Activated CD4-positive, alpha-beta memory T cell treated with anti-CD3 and anti-CD28 coated beads for 36 hours (primary cell): ENCODE measurements at regions not wholly inside any gene's neighbourhood (a gene's known extent, or its start where the extent isn't known, plus 50 kb on each side); places are given as distances from the start of the nearest gene placed in this dataset.
"Not testable (repeated sequence)": the region's sequence is repeated elsewhere in the genome, so short reads cannot be mapped to it uniquely, and the experiment has no call there.

Experiments
- CTCF ChIA-PET: fragments of 350-600 bp; sonication (Branson Sonifier 250); formaldehyde crosslinking; loops from one replicate; lab custom pipeline; 2021; ENCODE audit warnings: antibody characterized with exemption, inconsistent platforms; lab: Charles Lee
- POLR2A ChIA-PET: fragments of 350-600 bp; sonication (Branson Sonifier 250); formaldehyde crosslinking; loops from one replicate; lab custom pipeline; 2021; ENCODE audit warnings: antibody characterized with exemption; lab: Charles Lee
- DNase-seq: peaks from one replicate; pipeline ENCODE4 v3.0.0-alpha.2; 2020
- H3K27ac Mint-ChIP-seq: one replicate; pipeline ENCODE4 v1.8.0; 2021; ENCODE audit warnings: mixed read lengths
- H3K27me3 Mint-ChIP-seq: one replicate; pipeline ENCODE4 v1.8.0; 2021; ENCODE audit warnings: mixed read lengths
- H3K36me3 Mint-ChIP-seq: one replicate; pipeline ENCODE4 v1.8.0; 2021; ENCODE audit warnings: mixed read lengths
- H3K4me1 Mint-ChIP-seq: one replicate; pipeline ENCODE4 v1.8.0; 2021; ENCODE audit warnings: low read depth, mixed read lengths
- H3K4me3 Mint-ChIP-seq: one replicate; pipeline ENCODE4 v1.8.0; 2021; ENCODE audit warnings: mild to moderate bottlenecking, mixed read lengths
- H3K9me3 Mint-ChIP-seq: one replicate; pipeline ENCODE4 v1.8.0; 2021; ENCODE audit warnings: mixed read lengths
- intact Hi-C: fragments of 100-400 bp; cut with micrococcal nuclease; formaldehyde crosslinking; loops from one replicate; pipeline ENCODE4 v1.15.1; 2023

DNA sequence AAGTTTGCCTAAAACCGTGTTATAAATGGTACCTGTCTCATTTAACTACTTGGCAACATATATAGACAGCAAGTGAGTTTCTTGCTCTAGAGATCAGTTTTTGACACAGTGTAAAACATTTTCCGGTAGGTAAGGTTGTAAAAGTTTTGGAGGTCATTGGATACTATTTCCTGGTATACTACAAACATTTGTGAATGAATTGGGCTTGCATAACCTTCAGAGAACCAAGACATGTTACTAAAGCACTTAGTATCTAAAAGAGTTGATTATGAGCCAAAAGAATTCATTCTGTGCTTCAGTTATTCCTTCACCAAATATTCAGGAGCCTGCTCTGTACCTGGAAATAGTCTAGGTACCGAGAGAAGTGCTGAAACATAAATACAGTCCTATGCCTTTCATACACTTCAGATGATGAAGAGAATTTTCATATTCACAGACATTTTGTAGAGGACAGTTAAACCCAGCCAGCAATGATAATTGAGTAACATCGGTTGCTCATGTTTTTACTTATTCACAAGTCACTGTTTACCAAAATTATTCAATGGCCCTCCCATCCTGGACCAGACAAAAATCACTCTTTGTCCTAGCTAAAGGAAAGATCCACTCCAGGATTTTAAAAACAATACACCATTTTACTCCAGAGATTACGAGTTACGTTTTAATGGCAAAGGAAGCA, 319.4 kb upstream of the RBMS1 start:
- no peaks in the 10 kb centered on the region for H3K36me3 Mint-ChIP-seq
- ChIA-PET CTCF (no interaction called here), POLR2A (no interaction called here)
- no peak overlapping the region for H3K27ac Mint-ChIP-seq
- no peak overlapping the region for H3K4me3 Mint-ChIP-seq
- H3K27me3 Mint-ChIP-seq = peaks cover 4% of the 10 kb centered on the region
- no peak for DNase-seq
- no peaks in the 10 kb centered on the region for H3K4me1 Mint-ChIP-seq
- intact Hi-C loops = no loop called here
- H3K9me3 Mint-ChIP-seq = no peaks in the 10 kb centered on the region

DNA sequence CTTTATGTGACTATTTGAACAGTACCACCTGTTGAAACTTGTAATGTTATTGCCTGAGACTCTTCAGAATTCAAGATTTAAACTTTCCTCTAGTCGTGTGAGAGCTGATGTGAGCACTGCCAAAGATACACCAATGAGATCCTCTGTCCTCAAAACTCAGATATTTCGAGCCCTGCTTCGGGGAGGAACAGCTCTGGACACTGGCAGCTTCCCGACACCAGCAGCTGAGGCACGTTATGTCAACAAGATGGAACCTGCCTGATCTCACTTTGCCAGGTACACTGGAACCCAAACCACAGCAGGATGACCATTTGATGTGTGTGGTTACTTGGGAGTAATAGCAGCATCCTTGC, 319.9 kb upstream of the RBMS1 start:
- Mint-ChIP-seq H3K4me3 (no peak overlapping the region), H3K4me1 (no peaks in the 10 kb centered on the region)

GRCh38 chr2:160816916-160817499, 323.4 kb upstream of the RBMS1 start:
- DNase-seq = no peak
- Mint-ChIP-seq H3K9me3 (peaks cover 6% of the 10 kb centered on the region), H3K36me3 (no peaks in the 10 kb centered on the region), H3K27me3 (peaks cover 4% of the 10 kb centered on the region), H3K4me1 (no peaks in the 10 kb centered on the region), H3K27ac (no peak overlapping the region), H3K4me3 (no peak overlapping the region)
- intact Hi-C loops = no loop called here
- ChIA-PET CTCF (no interaction called here), POLR2A (no interaction called here)

More for the DNA sequence above, 319.9 kb upstream of the RBMS1 start:
- intact Hi-C loops = no loop called here
- peaks cover 4% of the 10 kb centered on the region for H3K27me3 Mint-ChIP-seq
- no peaks in the 10 kb centered on the region for H3K9me3 Mint-ChIP-seq
- H3K27ac Mint-ChIP-seq = no peak overlapping the region
- DNase-seq = no peak
- no peaks in the 10 kb centered on the region for H3K36me3 Mint-ChIP-seq
- ChIA-PET CTCF (no interaction called here), POLR2A (no interaction called here)

DNA sequence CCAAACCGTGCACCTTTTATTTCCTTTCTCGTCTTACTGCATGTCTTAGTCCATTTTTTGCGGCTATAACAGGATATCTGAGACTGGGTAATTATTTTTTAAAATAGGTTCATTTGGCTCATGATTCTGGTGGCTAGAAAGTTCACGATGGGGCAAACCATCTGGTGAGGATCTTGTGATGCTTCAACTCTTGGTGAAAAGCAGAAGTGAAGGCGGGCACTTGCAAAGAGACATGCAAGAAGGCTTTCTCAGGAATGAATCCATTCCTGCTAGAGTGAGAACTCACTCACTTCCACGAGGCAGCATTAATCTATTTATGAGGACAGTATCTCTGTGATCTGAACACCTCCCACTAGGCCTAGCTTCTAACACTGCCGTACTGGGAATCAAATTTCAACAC, 327.1 kb upstream of the RBMS1 start:
- no peaks in the 10 kb centered on the region for H3K4me1 Mint-ChIP-seq
- POLR2A ChIA-PET = no interaction called here
- H3K36me3 Mint-ChIP-seq = peaks cover 7% of the 10 kb centered on the region
- DNase-seq = no peak
- H3K27me3 Mint-ChIP-seq = peaks cover 1% of the 10 kb centered on the region
- CTCF ChIA-PET = no interaction called here
- H3K4me3 Mint-ChIP-seq = no peak overlapping the region
- intact Hi-C loops = no loop called here
- peaks cover 31% of the 10 kb centered on the region for H3K9me3 Mint-ChIP-seq
- no peak overlapping the region for H3K27ac Mint-ChIP-seq

DNA sequence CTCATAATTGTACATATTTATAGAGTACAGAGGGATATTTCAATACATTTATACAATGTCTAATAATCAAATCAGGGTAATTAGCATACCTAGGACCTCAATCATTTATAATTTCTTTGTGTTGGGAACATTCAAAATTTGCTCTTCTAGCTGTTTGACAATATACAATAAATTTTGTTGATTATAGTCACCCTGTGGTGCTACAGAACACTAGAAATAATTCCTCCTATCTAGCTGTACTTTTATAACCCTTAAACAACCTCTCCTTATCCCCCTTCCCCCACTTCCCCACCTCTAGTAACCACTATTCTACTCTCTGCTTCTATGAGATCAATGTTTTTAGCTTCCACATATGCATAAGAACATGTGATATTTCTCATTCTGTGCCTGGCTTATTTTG, 328.4 kb upstream of the RBMS1 start:
- Mint-ChIP-seq H3K4me3 (no peak overlapping the region), H3K9me3 (peaks cover 40% of the 10 kb centered on the region), H3K36me3 (peaks cover 7% of the 10 kb centered on the region), H3K27ac (no peak overlapping the region), H3K4me1 (no peaks in the 10 kb centered on the region), H3K27me3 (peaks cover 1% of the 10 kb centered on the region)
- intact Hi-C loops = no loop called here
- CTCF ChIA-PET = no interaction called here
- POLR2A ChIA-PET = no interaction called here
- no peak for DNase-seq

GRCh38 chr2:160825433-160825832, 331.8 kb upstream of the RBMS1 start:
- no peak overlapping the region for H3K4me3 Mint-ChIP-seq
- H3K4me1 Mint-ChIP-seq = no peaks in the 10 kb centered on the region
- H3K27me3 Mint-ChIP-seq = peaks cover 1% of the 10 kb centered on the region
- peaks cover 43% of the 10 kb centered on the region for H3K9me3 Mint-ChIP-seq
- no peak overlapping the region for H3K27ac Mint-ChIP-seq
- intact Hi-C loops = no loop called here
- DNase-seq = no peak
- CTCF ChIA-PET = no interaction called here
- POLR2A ChIA-PET = no interaction called here
- peaks cover 7% of the 10 kb centered on the region for H3K36me3 Mint-ChIP-seq

GRCh38 chr2:160826496-160826895, 332.9 kb upstream of the RBMS1 start:
- Mint-ChIP-seq H3K4me3 (no peak overlapping the region), H3K9me3 (peaks cover 40% of the 10 kb centered on the region), H3K27ac (no peak overlapping the region), H3K36me3 (peaks cover 7% of the 10 kb centered on the region), H3K4me1 (no peaks in the 10 kb centered on the region), H3K27me3 (peaks cover 1% of the 10 kb centered on the region)
- ChIA-PET POLR2A (no interaction called here), CTCF (no interaction called here)
- DNase-seq = no peak
- intact Hi-C loops = no loop called here

GRCh38 chr2:160828076-160828475, 332.2 kb upstream of the TANK start:
- Mint-ChIP-seq H3K4me1 (no peaks in the 10 kb centered on the region), H3K36me3 (peaks cover 7% of the 10 kb centered on the region), H3K9me3 (peaks cover 31% of the 10 kb centered on the region), H3K27ac (no peak overlapping the region), H3K4me3 (no peak overlapping the region), H3K27me3 (peaks cover 1% of the 10 kb centered on the region)
- intact Hi-C loops = no loop called here
- no peak for DNase-seq
- POLR2A ChIA-PET = no interaction called here
- CTCF ChIA-PET = no interaction called here

DNA sequence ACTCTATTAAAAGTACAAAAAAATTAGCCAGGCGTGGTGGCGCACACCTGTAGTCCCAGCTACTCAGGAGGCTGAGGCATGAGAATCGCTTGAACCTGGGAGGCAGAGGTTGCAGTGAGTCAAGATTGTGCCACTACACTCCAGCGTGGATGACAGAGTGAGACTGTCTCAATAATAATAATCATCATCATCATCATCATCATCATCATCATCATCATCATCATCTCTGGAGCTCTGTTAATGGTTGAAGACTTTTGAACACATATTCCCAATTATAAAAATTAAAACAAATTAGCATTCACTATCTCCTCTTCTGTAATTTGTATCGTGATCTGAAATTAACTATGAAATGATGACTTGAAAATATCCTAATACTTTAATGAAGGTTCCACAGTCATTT, 327.8 kb upstream of the TANK start:
- H3K4me3 Mint-ChIP-seq, intact Hi-C loops, DNase-seq, H3K27ac Mint-ChIP-seq, H3K4me1 Mint-ChIP-seq, H3K9me3 Mint-ChIP-seq, H3K36me3 Mint-ChIP-seq, CTCF ChIA-PET, POLR2A ChIA-PET, H3K27me3 Mint-ChIP-seq: not testable (repeated sequence)

GRCh38 chr2:160835166-160835565, 325.1 kb upstream of the TANK start:
- POLR2A ChIA-PET = no interaction called here
- intact Hi-C loops = no loop called here
- CTCF ChIA-PET = no interaction called here
- Mint-ChIP-seq H3K36me3 (no peaks in the 10 kb centered on the region), H3K27me3 (no peaks in the 10 kb centered on the region), H3K9me3 (peaks cover 2% of the 10 kb centered on the region), H3K4me1 (no peaks in the 10 kb centered on the region), H3K27ac (no peak overlapping the region), H3K4me3 (no peak overlapping the region)
- no peak for DNase-seq

- POLR2A ChIA-PET = no interaction called here
- CTCF ChIA-PET = no interaction called here
- no peaks in the 10 kb centered on the region for H3K4me1 Mint-ChIP-seq
Measured at GRCh38 chr2:160836755-160837154, 323.5 kb upstream of the TANK start.

GRCh38 chr2:160837416-160837815, 322.8 kb upstream of the TANK start:
- Mint-ChIP-seq H3K27me3 (no peaks in the 10 kb centered on the region), H3K4me3 (no peak overlapping the region), H3K4me1 (no peaks in the 10 kb centered on the region), H3K9me3 (peaks cover under 1% of the 10 kb centered on the region), H3K36me3 (no peaks in the 10 kb centered on the region), H3K27ac (no peak overlapping the region)
- ChIA-PET CTCF (no interaction called here), POLR2A (no interaction called here)
- DNase-seq = no peak
- intact Hi-C loops = no loop called here

More at GRCh38 chr2:160836755-160837154, 323.5 kb upstream of the TANK start:
- no peak for DNase-seq
- no peaks in the 10 kb centered on the region for H3K9me3 Mint-ChIP-seq
- H3K4me3 Mint-ChIP-seq = no peak overlapping the region
- H3K27me3 Mint-ChIP-seq = no peaks in the 10 kb centered on the region
- H3K27ac Mint-ChIP-seq = no peak overlapping the region
- intact Hi-C loops = no loop called here
- no peaks in the 10 kb centered on the region for H3K36me3 Mint-ChIP-seq

- ChIA-PET POLR2A (no interaction called here), CTCF (no interaction called here)
- no peaks in the 10 kb centered on the region for H3K27me3 Mint-ChIP-seq
- no peak overlapping the region for H3K4me3 Mint-ChIP-seq
- intact Hi-C loops = no loop called here
- no peak overlapping the region for H3K27ac Mint-ChIP-seq
- no peaks in the 10 kb centered on the region for H3K36me3 Mint-ChIP-seq
- peaks cover 8% of the 10 kb centered on the region for H3K9me3 Mint-ChIP-seq
- no peaks in the 10 kb centered on the region for H3K4me1 Mint-ChIP-seq
- DNase-seq = no peak
Measured at GRCh38 chr2:160838147-160838546, 322.1 kb upstream of the TANK start.
